GM21717 (cell line): ENCODE measurements at regions not wholly inside any gene's neighbourhood (a gene's known extent, or its start where the extent isn't known, plus 50 kb on each side); places are given as distances from the start of the nearest gene placed in this dataset.
"Not testable (repeated sequence)": the region's sequence is repeated elsewhere in the genome, so short reads cannot be mapped to it uniquely, and the experiment has no call there.

Source experiments
- ATAC-seq: cut with Tn5 transposase; IDR thresholded peaks from one replicate; pipeline ENCODE4 v1.9.1; 2021; ENCODE audit warnings: mild to moderate bottlenecking, moderate library complexity; ENCODE audit not compliant: unreplicated experiment

DNA sequence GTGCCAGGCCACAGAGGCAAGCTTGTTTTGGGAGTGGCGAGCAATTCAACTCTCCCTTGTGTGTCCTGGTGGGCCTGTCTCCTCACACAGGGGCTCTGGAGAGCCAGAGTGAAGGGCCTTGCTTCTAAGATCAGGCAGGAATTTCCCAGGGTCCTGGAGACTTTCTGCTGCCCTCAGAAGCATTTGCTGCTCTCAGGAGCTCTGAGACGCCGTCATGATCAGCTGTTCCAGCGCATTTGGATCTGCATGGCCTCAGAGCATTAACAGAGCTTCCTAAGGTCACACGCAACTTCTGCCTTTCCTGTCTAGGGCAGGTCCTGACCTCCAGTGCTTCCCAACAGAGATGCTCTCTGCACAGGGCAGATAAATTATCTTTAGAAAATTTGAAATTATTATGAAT is 52.2 kb upstream of the C10orf90 start:
- no peak for ATAC-seq

DNA sequence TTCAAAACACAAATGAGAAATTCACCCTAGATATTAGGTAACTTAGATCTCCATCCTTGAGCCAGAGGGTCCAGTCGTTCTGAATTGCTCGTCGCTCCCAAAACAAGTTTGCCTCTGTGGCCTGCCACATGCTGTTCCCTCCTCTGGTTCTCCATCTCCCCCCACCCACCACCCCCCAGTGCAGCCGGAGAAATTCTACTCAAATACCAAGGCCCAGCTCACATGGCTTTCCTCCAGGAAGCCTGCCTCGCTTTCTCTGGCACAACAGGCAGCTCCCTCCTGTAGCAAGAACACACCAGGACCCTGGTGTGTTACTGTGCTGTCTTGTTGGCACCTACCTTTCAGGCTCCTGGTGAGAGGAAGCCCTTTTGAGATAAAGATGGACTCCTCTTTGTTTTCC is 52.7 kb upstream of the C10orf90 start:
- ATAC-seq = no peak

DNA sequence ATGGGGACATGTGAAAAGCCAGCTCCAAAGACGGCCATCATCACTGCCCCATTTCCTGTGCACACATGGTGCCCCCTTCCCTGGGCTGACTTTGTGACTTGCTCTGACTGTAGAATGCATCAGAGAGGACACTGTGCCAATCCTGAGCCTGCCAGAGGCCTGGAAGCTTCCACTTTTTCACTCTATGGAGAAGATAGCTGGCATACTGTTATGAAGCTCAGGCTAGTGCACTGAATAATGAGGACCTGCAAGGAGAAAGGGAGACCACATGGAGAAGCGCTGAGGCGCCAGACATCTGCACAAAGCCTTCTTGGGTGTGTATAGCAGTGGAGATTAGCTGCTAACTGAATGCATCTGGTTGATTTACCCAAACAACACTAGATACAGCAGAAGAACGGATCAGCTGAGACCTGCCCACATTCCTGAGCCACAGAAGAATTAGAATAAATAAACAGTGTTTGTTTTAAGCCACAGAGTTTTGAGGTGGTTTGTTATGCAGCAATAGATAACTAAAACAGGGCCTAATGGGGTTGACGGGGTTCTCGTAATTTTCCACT is 58.9 kb upstream of the C10orf90 start:
- ATAC-seq = no peak

DNA sequence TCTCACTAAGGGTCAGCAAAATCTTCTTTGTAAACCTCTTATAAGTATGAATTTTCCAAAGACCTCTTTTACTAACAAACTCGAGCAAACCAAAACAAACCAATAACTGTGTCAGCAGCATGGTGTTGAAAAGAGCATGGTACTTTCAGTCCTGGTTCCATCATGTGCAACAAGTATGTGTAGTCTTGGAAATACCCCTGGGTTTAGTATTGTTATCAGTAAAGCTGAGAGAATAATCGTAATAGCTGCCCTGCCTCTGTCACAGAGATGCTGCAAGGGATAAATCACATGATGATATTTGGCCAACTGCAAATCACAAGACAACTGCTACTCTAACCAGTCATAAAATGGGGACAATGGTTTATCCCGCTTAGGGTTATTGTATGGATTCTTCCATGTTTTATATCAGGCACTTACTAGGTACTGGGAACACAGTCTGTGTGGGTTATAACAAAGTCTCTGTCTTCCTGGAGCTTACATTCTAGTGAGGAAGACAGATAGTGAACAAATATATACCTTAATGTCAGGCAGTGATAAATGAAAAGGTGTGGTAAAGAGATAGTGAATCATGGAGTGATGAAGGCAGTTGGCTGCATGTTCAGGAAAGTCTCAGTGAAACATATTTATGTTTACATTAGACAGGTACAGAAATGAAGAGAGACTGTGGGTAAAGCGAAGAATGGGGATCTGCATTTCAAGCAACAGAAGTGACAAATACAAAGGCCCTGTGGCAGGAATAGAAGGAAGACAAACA is 60.5 kb upstream of the C10orf90 start:
- no peak for ATAC-seq

DNA sequence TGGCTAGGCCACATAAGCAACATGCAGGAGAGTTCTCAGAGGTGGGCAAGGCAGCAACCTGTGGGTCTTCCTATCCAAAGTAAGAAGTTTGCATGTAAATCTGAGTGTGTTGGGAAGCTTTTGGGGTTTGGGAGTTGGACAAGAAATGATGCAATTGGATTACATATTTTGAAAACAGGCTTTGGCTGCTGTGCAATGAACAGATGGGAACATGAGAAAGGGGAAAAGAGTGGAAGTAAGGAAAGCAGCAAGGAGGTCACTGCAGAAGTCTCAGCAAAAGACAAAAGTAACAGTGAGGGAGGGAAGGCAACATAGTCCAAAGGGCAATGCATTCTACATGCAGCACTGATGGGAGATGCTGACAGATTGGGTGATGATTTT is 61.1 kb upstream of the C10orf90 start:
- ATAC-seq = no peak

DNA sequence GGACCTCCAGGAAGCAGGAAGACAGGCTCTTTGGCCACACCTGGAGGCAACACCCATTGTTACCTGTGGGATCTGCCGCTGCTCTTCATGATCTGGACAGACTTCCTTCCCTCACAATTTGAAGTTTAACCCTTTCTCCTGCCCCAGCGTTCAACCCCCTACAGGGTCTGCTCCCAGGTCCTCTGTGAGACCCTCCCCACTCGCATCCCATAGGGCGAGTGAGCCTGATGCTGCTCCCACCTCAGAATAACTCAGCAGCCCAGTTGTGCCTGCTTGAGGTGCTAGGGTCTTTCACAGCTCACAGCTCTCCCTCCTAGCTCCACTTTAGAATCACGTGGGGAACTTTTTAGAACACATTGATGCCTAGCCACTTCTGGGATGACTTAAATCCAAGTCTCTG is 61.8 kb upstream of the C10orf90 start:
- no peak for ATAC-seq

DNA sequence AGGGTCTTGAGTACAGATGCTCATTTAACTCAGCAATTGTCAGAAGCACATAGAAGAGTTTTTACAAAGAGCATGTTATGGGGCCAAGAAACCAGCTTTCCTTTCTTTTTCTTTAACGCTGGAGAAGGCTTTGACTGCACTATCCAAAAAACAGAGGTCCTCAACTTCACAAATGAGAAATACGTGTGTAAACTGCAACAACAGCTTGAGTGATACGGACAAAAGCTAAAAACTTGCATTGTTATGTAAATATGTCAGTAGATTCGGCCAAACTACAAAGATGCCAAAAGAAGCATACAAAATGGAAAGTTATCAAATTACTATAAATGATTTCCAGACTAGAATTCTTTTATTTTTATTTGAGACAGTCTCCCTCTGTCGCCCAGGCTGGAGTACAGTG is 62.4 kb upstream of the C10orf90 start:
- no peak for ATAC-seq

DNA sequence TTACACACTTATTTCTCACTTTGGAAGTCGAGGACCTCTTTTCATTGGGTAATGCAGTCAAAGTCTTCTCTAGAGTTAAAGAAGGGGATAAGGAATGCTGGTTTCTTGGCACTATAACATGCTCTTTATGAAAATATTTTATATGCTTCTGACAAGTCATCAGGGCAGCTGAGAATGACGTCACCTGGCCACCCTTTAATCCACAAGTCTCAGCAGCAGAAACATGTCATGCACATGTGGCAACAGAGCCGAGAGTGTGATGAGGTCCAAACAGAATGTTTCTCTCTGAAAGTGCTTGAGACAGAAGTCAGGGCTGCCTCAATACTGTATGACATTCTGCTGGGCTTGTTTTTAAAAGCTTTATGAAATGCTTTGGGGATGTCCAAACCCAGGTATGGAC is 63.5 kb upstream of the C10orf90 start:
- no peak for ATAC-seq

DNA sequence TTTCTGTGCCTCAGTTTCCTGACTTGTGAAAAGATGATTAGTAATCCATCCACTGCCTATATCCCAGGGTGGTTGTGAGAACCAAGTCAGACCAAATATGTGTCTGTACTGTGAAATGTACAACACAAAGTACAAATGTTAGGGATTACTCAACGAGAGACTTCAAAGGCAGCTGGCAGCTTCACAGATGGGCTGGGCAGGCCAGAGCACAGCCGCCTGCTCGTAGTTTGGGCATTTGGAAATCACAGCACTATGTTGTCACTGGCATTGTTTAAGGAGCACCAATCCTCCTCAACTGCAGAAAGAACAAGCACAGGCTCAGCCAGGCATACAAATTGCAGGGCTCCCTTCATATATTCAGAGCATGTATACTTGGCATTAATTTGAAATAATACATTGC is 64.5 kb upstream of the C10orf90 start:
- ATAC-seq = no peak

DNA sequence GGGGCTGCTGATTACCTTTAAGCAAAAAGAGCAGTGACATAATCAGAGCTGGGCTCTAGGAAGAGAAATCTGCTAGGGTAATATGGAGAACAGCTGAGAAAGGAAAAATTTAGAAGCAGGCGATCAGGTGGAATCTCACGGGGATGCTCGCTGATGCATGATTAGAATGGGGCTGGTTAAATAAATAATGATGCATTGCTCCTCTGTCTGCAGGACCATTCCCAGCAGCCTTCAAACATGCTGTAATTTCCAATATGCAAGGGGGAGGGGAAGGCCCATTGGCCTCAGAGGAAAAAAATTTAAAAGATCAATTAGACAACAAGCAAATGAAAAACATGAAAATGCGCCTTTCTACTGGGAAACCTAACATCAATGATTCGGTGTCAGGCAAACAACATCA is 65.6 kb upstream of the C10orf90 start:
- ATAC-seq = no peak

DNA sequence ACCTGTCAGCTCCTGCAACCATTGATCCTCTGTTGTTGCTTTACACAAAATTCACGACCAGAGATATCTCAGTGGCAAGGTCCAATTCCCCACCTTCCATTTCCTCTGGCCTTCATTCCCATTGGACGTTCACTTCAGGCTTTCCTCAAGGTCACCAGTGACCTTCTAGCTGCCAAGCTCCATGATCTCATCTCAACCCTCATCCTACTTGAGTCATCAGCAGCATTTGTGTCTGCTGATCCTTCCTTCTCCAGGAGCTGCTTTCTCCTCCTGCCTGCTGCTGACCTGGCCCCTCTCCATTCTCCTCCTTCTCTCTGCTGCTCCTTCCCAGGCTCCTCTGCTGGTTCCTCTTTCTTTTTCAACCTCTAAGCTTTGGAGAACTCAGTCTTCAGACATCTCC is 66.2 kb upstream of the C10orf90 start:
- no peak for ATAC-seq

DNA sequence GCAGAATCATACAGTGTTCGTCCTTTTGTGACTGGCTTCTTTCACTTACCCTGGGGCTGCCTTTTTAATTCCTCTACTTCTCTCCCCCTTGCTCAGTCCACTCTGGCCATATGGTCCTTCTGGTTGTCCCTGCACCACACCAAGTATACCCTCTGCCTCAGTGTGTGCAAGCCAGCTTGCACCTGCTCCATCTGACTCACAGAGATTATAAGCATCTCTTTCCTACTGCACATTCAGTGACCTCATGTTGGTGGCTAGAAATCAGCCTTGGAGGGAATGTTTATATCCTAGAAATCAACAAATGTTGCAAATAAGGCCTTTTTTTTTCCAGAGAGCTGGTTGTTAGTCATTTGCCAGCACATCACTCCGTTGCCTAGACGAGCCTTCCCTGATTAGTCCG is 67.5 kb upstream of the C10orf90 start:
- ATAC-seq = no peak

DNA sequence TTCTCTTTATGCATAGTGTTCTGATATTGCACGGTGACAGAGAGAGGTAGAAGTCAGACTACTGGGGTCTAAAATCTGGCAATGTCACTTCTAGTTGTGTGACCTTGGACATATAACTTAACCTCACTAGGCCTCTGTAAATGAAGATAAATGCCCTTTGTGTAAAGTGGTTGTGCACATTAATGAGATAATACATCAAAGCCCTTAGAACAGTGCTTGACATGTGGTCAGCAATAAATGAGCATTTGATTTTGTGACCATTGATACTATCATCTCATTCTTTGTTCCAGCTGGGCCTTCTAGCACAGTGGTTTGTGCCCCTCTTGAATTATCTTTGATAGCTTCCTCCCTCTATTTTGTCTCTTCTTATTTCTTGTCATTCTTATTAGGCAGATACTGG is 74.1 kb upstream of the C10orf90 start:
- ATAC-seq = no peak

DNA sequence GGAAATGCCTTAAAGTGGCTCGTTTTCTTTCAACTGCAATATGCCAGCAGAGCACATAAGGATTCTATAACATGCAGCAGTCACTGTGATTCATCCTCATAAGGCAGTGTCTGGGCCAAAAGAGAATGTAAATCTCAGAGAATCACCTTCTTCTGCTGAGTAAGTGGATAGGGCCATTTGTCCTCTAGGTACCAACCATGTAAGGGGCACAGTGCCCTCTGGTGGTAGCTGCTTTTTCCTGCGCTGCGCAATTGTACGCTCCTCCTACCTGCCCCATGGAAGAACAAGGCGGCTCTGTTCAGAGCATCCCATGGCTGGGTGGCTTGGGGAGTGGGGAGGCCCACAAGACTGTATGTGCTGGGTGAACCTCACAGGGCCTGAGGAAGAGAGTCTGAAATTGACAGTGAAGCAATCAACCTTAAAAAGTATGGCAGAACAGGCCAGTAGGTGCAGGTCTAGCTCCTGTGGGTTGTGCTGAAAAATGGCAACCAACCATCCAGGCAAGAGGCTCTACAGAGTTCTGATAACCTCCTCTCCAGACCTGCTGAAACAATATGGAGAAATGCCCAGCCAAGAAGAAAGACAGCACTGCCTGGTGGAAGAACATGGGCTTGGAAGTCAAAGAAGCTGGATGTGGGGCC is 78.6 kb upstream of the C10orf90 start:
- peak; percentile 78 for ATAC-seq

DNA sequence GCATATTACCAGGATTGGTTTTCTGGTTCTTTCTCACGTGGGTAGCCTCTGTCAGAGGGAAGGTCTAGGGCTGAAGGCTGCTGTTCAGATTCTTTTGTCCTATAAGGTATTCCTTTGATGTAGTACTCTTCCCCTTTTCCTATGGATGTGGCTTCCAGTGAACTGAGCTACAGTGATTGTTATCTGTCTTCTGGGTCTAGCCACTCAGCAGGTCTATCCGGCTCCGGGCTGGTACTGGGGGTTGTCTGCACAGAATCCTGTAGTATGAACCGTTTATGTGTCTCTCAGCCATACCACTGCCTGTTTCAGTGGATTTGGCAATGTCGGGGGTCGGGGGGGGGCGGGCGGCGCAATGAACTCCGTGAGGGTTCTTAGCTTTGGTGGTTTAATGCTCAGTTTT is 84.5 kb upstream of the C10orf90 start:
- ATAC-seq = no peak

DNA sequence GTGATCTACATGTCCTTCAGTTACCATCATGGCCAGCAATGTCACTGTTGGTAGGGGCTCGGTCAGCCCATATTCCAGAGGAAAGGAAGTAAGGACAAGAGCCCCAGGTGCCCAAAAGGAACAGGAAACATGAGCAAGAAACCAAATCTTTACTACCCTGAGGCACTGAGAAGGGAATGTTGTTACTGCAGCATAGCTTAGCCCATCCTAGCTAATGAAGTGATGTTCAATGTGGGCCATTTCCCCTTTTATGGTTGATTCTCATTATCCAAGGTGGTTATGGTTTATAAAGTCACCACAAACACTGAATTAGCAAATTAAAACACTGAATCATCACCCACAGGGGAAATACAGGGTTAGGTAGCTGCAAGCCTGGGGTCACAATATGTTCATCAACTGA is 88.4 kb upstream of the C10orf90 start:
- no peak for ATAC-seq

DNA sequence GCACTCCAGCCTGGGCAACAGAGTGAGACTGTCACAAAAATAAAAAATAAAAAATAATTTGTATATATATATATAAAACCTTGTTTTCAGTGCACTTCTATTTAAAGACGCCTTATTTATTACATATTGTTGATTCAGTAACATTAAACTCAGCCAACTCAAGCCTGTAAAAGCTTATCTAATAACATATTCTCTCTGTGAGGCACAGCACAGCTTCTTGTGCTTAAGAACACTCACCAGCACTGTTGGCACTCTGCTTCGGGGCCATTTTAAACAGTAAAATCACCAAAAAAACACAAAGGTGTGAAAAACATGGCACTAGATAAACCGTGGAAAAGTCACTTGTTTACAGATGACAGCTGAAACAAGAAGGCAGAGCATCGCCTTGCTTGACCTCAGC is 89.0 kb upstream of the C10orf90 start:
- no peak for ATAC-seq

DNA sequence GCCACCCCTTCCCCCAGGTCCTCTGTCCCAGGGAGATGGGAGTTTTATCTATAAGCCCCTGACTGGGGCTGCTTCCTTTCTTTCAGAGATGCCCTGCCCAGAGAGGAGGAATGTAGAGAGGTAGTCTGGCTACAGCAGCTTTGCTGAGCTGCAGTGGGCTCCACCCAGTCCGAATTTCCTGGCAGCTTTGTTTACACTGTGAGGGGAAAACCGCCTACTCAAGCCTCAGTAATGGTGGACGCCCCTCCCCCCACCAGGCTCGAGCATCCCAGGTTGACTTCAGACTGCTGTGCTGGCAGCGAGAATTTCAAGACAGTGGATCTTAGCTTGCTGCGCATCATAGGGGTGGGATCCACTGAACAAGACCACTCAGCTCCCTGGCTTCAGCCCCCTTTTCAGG is 96.2 kb upstream of the C10orf90 start:
- not testable (repeated sequence) for ATAC-seq

DNA sequence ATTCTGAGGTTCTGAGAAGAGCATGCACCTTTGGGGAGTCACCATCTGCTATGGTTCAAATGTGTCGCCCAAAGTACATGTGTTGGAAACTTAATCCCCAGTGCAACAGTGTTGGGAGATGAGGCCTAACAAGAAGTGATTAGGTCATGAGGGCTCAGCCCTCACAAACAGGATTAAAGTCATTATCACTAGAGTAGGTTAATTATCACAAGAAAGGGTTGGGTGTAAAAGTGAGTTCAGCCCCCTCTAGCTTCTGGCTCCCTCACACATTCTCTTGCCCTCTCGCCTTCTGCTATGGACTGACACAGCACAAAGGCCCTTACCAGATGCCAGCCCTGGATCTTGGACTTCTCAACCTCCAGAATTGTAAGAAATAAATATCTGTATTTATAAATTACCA is 100.3 kb upstream of the C10orf90 start:
- ATAC-seq = no peak

DNA sequence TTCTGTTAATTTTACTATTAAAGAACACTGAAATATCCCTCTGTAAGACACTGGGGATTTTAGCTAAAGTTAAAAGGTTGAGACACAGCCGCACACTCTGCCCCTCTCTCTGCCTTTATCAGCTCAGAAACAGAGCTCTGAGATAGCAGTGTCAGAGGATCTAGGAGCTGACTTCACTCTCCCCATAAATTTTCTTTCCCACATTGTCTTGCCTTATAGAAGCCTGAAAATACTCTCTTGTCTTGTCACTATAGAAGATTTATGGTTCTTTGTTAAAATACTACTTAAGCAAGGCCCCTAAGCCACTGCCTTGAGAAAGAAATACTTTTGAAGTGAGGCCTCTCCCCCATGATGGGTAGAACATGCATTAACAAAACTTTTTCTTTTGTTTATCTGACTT is 105.7 kb upstream of the C10orf90 start:
- no peak for ATAC-seq

DNA sequence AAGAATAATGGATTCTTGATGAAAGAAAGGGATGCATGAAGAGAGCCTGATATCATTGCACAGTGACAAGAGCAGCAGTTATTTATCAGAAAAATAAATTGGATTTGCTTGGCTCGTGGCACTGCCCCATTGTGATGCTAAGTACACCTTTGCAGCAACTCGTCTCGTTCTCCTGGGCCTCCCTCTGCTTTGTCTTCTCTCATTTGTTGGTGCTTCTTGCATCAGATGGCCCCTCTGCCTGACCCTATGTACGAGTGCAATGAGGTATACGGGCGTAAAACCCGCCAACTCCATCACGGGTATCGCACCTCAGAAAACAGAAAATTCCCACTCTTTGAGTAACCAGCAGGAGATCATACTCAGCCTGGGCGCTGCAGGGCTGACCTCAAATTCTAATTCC is 107.2 kb upstream of the C10orf90 start:
- ATAC-seq = no peak

DNA sequence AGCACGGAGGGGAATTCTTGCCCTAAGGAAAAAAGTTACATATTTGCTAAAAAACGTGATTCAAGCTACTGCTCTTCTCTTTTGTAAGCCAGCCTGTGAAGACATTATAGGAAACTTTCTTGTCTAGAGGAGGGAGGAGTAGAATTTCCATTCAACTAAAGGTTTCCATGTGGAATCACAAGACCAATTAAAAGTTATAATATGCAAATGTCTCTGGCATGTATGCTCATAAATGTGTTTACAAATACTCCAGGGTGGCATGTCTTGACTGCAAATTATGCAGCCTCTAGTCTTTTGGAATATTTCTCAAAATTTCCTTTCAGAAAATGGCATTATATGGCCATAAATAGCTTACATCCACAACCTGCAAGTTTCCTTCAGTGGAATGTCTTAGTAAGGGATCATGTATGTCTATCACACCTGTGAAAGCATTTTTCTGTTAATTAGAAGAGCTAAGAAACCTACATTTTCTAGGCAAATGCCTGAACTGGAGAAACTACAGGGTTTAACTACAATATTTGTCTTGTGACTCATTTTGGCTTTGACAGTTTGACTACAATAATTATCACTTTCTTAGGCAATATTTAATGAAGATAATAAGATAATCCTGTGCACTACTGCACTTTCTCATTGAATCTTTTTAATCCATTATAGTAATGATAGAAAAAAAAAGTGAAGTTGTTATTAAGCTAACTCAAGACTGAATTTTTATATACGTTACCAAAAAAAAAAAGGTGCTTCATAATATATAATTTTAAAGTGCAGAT is 111.1 kb upstream of the C10orf90 start:
- no peak for ATAC-seq
